ENCODE measurements at regions not wholly inside any gene's neighbourhood (a gene's known extent, or its start where the extent isn't known, plus 50 kb on each side); places are given as distances from the start of the nearest gene placed in this dataset.
A peak's percentile ranks its signal among the peaks of the same experiment; 100 is the strongest.

DNA sequence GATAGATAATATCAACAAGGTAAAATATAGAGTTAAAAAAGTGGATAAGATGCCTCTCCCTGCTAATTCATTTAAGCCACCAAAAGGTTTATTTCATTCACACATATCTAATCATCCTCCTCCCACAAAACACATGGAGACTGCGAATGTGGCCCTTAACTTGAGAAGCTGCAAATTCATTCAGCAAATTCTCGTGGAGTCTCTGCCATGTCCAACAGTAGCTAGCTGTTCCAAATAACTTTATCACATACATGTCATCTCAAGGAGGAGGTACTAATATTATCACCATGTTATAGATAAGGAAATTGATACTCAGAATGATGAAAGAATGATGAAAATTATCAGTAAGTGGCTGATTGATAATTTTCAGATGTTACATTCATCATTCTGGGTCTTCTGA, 950.2 kb downstream of the CDH11 start:
- no peak for DNase-seq (ENCODE audit: low read depth)

DNA sequence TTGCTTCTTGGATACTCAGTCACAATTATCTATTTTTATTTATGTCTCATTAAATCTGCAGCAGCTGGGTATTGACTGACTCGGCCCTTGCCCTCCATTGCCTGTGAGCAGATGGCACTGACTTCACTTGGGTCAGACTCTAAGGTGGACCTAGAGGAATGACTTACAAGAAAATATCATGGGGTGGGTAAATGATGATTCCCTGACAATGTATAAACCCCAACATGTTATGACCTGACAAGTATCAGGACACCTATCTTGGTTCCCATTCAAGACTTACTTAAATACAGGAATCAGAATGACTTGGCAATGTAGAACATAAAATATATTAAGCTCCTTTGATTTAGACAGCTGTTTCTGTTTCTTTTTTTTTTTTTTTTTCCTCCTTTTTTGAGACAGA, 953.5 kb downstream of the CDH11 start:
- no peak for DNase-seq (ENCODE audit: low read depth)

DNA sequence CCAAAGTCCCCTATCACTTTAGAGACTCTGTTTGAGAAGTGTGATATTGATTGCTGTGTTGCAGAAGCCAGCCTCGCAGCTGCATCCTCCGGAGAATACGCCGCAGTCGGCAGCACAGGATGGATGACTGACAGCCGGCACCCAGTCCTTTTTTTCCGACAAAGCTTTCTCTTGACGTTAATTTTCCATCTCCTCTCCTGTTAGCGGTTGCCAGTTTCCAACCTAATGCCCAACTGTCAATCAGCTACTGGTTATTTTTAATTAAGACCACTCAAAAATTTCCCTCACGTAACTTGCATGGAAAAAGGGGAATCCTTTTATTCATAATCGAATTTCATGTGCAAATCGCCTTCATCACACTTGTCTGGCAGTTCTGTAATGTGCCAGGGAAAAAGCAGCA, 953.9 kb downstream of the CDH11 start:
- no peak for DNase-seq (ENCODE audit: low read depth)

DNA sequence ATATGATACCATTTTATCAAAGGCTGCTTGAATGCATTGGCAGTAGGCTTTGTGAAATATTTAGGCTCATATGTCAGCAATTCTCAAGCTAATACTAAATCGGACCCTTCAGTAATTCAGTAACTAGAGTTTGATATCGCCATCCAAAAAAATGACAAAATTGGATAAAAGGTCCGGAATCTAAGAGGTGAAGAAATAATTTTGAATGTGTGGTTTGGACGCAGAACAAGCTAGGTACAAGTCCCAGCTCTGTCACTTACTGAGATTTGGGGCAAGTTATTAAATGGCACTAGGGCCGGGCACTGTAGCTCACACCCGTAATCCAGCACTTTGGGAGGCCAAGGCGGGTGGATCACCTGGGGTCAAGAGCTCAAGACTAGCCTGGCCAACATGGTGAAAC, 956.5 kb downstream of the CDH11 start:
- DNase-seq (ENCODE audit: low read depth): no peak

DNA sequence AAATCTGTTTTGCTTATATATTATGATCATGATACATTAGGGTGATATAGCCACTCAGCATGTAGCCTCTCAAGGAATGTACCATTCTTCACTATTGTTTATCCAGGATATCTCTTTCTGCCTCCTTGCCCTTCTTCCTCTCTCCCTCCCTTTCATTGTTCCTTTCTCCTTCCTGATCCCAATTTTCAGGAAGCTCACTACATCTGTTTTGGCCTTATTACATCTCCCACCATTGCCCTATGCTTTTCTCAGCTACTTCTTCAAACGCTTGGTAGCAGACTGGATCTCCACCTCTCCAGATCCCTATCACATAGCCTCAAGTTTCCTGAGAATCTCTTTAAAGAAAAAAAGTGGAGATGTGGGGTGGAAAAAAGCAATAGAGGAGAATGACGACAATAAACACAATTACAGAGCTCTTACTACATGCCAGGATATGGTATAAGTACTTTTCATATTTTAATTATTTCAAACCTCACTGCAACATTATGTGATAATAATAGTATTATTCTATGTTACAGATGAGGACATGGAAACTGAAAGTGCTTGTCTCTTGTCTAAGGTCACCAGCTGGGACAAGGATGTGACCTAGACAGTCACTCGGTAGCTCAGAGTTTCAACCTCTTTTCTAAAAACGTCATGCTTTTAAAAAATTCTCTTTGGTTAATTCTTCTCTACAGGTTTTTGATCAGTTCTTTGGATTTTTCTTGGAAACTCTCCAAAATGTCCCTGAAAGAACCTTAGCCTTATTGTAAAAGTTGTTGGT, 959.1 kb downstream of the CDH11 start:
- no peak for DNase-seq (ENCODE audit: low read depth)

DNA sequence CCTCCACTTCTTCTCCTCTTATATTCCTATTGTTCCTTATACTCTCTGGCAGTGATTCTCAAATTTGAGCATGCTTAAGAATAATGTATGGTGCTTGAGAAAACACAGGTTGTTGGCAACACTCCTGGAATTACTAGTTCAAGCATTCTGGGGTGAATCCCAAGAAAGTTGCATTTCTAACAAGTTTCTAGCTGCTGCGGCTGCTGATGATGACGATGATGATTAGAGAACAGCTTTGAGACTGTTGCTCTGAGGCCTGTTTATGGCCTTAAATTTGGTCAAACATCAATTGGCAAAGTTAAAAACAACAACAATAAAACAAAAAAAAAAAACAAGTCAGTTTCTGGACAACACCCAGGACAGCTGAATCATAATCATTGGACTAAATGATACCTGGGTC, 961.9 kb downstream of the CDH11 start:
- DNase-seq (ENCODE audit: low read depth): no peak

DNA sequence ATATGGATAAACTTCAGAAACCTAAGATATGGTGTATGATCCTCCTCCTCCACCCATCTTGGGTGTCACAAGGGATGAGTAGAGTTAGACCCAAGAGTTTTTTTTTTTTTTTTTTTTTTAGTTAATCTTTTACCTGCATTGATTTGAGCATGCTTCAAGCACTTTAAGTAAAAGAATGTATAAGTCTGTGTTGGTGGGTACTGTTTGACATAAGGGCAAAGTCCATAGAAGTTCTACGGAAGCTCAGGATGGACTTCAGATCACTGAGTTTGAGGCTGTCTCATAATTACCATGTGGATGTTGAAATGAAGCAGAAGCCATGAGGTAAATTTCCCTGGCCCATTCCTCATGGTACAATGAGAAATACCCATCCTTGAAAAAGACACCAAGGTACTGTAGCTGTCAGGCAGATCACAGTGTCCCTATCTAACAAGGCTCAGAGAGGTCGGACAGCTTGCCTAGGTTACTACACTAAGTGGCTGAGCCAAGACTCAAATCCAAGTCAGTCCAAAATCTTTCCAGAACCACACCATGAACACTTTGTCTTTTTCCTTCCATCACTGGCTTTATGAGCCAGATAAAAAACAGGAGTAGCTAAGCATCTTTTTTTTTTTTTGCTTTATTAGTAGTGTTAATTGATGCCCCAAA, 962.8 kb downstream of the CDH11 start:
- no peak for DNase-seq (ENCODE audit: low read depth)

DNA sequence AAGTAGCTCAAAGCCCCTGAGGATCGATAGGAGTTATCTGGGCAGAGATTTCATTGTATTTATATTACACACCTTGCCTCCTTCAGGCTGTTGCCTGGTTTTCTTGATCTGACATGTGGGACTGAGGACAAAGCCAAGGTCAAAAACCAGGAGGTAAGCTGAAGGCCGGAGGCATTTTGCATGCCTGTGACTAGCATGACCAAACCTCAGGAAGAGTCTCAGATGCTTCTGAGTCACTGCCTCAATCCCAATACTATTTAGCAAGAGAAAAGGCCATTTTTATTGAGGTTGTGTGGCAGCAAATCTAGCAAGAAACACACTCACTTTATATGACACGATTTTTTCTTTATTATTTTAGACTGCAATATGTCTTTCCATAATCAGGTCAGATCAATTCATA, 968.1 kb downstream of the CDH11 start:
- peak; percentile 83 for DNase-seq (ENCODE audit: low read depth)

DNA sequence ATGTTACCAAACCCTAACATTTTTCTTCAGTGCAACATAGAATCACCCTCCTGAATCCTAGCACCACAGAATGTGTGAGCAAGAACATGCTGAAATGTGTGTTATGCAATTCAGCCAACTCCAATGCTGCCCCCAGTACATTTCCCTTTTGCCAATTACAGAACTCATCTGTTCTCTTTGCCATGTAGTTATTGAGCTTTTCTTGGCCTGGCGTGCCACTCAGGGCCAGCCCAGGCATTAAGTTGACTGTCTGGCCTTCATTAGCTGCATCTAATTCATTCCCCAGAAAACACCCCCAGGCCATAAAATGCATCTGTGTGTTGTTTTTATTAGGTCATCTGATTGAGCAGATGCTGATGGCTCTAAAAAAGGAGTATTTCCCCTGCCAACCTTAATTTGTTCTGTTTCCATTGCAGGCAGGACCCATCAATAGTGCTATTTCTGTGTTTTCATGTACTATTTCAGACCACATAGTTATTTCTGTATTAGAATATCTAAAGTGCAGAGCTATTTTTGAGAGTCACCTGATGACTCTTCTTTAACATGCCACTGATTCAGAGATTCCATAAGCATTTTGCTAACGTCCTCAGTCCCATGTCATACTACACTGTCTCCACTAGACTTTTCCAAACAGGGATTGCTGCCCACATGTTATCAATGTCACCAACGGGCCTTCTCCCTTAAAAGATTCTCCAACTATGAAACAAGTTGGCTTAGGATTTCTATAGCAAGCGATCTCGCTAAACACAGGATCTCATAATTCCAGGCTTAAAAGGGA, 969.7 kb downstream of the CDH11 start:
- DNase-seq (ENCODE audit: low read depth): peak; percentile 15

DNA sequence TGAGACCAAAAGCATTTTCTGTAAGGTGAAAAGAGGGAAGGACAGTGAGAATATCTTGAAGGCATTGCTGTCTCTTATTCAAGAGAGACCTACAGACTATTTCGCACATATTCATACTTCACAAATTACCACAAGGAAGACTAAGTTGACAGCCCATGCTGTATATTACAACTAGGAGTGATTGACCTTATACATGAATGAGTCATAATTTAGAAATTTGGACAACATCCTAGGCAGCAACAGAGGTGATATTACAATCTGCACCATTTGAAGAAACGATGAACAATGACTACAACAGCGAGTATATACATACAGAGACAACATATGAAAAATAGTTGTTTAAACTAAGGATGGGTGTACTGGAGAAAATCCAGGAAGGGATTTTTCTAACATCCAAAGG, 971.7 kb downstream of the CDH11 start:
- no peak for DNase-seq (ENCODE audit: low read depth)

DNA sequence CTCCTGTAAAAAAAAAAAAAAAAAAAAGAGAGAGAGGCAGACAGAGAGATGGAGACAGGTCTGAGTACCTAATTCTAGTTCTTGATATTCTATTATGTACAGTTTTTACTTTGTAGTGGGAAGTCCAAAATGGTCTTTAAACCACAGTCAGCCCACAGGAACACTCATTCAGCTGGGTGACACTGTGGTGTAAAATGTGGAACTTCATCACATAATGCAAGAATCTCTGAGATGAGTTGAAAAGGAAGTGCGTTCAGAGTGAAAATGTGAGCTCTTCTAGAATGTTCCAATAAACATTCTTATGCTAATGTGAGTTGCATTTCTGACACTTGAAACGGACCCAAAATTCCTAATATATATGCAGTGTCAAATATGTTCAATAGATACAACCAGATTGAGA, 972.1 kb downstream of the CDH11 start:
- no peak for DNase-seq (ENCODE audit: low read depth)

DNA sequence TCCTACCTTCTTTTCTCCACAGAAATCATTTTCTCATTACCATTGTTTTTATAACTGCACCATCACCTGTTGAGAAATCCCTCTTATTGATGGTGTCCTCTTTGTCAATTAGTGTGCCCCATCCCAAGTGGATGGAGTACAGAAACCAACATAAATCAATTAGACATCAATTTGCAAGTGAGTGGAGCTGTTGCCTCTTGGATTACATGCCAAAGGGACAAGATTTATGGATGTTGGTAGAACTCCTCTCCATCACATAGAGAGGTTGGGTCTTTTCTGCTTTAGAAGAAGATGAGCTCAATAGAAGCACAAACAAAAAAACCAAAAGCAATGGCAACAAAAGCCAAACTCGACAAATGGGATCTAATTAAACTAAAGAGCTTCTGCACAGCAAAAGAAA, 973.5 kb downstream of the CDH11 start:
- no peak for DNase-seq (ENCODE audit: low read depth)

DNA sequence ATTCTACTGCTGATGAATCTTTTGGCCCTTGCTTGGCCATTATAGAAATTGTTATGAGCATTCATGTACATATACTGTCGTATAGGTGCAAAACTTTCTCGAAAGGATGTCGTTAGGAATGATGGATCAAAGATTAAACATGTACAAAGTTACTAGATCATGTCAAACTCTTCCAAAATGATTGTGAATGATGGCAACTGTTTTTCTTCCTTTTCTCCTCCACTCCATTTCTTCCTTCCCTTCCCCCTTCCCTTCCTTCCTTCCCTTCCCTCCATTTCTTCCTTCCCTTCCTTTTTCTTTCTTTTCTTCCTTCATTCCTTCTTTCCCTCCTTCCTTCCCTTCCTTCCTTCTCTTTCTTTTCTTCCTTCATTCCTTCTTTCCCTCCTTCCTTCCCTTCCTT, 973.9 kb downstream of the CDH11 start:
- no peak for DNase-seq (ENCODE audit: low read depth)

DNA sequence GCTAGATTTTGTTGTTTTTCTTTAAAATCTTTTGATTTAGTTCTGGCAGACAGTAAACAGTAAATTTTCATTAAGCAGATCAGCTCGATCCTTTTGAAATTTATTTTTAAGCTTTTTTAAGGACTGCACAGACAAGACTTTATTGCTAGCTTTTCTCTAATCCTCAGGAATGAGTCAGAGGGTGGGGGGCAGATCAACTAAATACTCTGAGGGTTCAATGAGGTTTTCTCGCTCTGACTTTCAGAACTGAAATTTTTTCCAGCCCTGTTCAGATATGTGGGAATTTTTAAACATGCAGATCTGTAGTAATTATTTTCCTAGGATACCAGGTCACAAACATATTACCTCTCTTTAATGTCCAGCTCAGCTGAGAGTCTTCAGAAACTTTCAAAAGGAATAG, 977.2 kb downstream of the CDH11 start:
- no peak for DNase-seq (ENCODE audit: low read depth)

DNA sequence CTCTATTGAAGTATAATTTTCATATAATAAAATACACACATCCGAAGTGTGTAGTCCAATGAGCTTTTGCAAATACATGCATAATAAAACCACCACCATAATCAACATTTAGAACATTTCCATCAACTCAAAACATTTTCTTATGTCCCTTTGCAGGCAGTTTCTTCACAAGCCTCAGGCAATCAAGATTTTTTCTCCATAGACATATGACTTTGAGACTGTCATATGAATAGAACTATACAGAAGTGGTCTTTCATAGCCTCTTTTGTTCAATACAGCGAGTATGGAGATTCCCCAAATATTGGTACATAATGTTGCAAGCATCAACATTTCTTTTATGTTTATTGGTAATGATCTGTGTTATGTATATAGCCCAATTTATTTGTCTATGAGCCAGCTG, 983.2 kb downstream of the CDH11 start:
- DNase-seq (ENCODE audit: low read depth): no peak

DNA sequence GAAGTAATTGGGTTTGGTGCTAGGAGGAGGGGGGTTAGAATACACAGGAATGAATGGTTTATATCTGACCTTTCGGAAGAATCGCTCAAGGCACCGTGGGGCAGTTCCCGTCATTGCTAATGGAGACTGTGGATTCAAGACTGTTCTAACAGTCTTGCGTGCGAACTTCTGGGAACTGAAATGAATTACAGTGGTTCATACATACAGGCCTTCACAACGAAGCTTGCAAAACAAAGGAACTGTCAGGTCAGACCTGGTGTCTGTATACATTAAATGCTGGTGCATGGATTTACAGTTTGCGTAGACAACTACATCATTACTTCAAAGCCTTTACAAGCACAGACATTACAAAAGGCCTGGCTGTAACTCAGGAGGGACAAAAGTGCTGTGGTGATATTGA, 983.9 kb downstream of the CDH11 start:
- no peak for DNase-seq (ENCODE audit: low read depth)

DNA sequence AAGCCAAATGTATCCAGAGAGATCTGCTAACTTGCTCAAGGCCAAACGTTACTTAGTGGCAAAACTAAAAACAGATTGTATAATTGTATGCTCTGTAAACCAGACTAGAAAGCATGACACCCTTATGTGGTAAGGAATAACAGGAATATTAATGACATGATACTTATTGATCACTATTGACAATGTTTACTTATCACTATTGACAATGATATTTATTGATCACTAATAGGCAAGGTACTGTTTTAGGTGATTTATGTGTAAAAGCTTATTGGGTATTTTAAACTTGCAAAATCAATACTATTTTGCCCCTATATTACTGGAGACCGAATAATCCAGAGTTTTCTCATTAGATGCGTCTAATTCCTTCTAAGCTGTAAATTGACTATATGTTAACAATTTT, 985.1 kb downstream of the CDH11 start:
- no peak for DNase-seq (ENCODE audit: low read depth)

DNA sequence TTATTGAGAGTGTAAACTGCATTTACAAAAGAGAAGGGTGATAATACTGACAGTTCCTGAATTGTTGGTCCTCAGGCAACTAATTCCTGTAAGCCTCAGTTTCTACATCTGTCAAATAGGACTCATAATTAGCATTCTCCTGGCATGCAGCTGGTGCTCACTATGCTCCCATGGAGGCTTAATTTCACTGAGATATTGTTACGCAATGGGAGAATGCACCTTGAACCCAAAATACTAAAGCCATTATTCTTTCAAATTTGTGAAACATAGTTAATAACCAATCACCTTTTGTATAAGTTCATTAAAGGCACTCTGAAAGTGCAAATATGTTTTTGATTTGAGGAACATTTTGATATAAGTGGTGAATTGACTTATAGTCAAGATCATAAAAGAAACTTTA, 985.5 kb downstream of the CDH11 start:
- no peak for DNase-seq (ENCODE audit: low read depth)

DNA sequence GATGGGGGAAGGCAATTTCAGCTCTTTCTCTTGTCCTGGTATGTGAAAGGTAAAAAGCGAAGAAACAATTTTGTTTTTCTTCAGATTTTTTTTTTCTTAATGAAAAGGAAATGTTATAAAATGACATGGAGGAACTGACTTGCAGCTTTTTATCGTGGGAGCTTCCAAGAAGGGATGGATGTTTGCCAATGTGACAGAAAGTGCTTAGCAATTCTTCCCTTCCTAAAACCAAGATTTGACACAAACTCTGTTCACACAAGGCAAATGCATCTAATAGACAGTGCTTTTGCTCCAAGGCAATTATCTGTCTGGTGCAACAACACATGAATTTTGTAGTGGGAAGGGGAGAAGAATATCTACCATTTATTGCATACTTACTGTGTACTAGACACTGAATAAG, 988.5 kb downstream of the CDH11 start:
- DNase-seq (ENCODE audit: low read depth): no peak

DNA sequence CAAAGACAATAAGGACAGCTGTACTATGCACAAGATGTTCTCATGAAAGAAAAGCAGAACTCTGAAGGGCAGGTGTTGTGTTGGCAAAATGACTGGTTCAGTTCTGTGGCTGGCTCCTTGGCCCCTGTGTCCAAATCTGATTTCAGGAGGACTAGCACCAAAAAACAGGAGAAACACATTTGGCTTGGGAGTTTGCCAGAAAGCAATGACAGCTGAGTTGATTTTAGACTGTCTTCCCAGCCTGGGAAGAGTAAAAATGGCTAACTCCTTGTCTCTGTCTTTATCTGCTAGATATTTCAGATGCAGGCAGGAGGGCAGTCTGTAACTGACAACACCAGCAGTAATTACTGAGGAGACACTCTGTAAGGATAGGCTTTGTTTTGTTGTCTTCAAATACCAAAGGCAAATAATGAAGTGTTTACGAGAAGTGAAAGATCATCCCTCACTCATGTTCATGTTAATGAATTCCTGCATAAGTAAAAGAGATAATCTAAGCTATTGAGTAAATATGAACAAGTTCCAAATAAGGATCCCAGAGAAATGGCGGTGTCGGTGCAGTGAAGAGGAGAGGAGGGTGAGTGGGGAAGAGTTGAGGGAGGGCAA, 989.0 kb downstream of the CDH11 start:
- no peak for DNase-seq (ENCODE audit: low read depth)

DNA sequence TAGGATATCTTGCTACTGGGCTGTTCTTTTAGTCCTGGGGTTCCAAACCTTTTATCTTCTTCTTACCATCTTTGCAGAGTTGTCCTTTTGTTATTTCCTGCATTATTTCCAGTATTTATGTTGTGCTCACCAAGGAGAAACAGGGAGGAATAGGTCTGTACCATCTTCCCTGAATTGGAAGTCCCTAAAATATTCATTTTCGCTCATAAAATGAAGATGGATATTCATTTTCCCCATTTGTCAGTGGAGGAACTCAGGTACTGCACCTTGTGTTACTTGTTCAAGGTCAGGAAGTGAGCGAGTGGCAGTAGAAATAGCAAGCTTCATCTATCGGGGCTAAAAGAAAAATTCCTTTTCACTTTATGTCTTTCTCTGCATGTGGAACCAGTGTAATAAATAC, 989.7 kb downstream of the CDH11 start:
- DNase-seq (ENCODE audit: low read depth): no peak

DNA sequence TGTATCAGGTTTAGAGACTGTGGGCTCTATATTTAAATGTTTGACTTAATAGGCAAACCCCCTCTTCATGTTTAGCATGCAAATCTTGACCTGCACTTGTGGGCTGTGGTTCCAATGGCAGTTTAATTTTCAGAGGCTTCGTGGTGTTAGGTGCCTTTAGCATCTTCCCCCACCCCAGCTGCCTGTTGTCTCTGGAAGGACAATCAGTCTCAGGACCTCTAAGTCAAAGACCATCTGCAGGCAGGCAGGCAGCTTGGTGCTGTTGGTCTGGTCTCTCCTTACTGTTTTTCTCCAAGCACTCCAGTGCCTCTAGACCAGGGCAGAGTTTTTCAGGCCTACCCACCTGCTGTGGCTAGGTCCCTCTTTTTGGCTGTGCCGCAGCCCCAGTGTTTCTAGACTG, 990.4 kb downstream of the CDH11 start:
- DNase-seq (ENCODE audit: low read depth): no peak

DNA sequence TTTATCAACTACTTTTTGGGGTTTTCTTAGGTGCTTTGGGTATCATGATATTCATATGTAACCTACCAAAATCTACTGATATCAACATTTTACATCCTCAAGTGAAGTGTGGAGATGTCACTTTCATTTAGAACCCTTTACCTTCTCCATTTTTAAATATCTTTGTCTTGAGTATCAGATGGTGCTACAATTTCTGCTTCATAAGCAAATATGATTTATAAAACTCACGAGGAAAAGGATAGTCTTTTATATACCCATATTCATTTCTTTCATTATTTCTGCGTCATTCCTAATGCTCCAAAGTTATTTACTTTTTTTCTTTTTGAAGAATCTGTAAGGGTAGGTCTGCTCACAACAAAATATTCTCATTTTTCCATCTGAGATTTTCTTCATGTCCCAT, 991.7 kb downstream of the CDH11 start:
- DNase-seq (ENCODE audit: low read depth): no peak

All from renal cortical epithelial cell (primary cell).